ENCODE measurements at regions not wholly inside any gene's neighbourhood (a gene's known extent, or its start where the extent isn't known, plus 50 kb on each side); places are given as distances from the start of the nearest gene placed in this dataset.
"Not testable (repeated sequence)": the region's sequence is repeated elsewhere in the genome, so short reads cannot be mapped to it uniquely, and the experiment has no call there.

DNA sequence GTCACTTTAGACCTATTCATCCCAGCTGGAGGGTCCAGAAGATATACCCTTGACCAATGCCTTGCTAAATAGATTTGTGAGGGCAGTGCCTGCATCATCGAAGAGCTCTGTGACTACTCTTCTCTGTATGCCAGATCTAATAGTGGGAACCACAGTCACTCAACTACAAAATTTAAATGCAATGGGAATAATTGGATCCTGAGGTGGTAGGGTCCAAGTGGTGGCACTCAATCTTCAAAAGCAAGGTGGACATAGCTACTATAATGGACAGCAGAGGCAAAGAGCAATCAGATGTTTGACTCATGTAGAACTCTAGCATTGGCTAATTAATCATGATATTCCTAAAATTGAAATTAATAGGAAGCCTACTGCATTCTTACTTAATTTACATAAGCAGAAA, 554.3 kb upstream of the GRM3 start:
- intact Hi-C loops (cut with DNase I): no loop called here
- DNase-seq (ENCODE audit: low spot score): no peak

DNA sequence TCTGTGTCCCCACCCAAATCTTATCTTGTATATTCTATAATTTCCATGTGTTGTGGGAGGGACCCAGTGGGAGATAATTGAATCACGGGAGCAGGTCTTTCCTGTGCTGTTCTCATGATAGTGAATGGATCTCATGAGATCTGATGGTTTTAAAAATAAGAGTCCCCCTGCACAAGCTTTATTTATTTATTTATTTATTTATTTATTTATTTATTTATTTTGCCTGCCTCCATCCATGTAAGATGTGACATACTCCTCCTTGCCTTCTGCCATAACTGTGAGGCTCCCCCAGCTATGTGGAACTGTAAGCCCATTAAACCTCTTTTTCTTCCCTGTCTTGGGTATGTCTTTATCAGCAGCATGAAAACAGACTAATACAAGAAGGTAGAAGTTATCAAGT, 579.1 kb upstream of the GRM3 start:
- DNase-seq (ENCODE audit: low spot score); intact Hi-C loops (cut with DNase I): not testable (repeated sequence)

DNA sequence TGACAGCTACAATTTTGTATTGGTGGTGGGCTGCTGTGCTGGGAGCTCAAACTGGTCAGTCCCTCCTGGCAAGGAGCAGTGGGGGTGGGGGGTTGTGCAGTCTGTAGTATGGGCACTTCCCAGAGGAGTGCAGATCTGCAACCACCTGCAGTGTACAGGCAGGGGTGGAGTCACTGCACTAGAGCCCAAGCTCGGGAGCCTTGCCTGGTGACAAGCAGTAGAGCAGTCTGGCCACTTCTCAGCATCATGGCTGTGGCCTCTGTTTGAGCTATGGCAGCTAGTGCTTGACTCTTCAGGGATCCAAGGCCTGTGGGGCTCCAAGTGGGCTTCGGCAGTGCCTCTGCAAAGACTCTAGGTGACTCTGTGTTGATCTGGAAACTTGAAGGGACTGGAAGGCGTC, 585.1 kb upstream of the GRM3 start:
- no peak for DNase-seq (ENCODE audit: low spot score)
- intact Hi-C loops (cut with DNase I): no loop called here

DNA sequence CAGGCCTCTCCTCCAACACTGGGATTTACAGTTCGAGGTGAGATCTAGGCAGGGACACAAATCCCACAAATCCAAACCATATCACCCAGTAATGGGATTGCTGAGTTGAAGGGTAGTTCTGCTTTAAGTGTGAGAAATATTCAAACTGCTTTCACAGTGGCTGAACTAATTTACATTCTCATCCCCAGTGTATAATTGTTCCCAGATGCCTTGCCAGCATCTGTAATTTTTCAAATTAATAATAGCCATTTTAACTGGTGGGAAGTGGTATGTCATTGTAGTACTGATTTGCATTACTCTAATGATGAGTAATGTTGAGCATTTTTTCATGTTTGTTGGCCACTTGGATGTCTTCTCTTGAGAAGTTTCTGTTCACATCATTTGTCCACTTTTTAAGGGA, 592.8 kb upstream of the GRM3 start:
- no peak for DNase-seq (ENCODE audit: low spot score)
- intact Hi-C loops (cut with DNase I): no loop called here

DNA sequence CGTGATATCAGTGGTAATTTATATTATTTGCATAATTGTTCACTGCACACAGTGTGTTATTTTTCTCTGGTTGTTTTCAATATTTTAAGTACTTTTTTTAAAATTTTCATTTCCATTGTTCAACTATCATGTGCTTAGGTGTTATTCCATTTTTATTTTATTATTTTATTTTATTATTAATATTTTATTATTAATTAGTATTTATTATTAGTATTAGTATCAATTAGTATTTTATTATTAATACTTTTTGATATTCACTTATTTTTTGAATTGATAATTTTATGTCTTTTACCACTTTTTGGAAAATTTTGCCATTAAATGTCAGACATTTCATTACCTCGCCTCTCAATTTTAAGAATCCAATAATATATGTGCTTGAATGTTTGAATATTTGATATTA, 593.8 kb upstream of the GRM3 start:
- no peak for DNase-seq (ENCODE audit: low spot score)
- intact Hi-C loops (cut with DNase I): no loop called here

DNA sequence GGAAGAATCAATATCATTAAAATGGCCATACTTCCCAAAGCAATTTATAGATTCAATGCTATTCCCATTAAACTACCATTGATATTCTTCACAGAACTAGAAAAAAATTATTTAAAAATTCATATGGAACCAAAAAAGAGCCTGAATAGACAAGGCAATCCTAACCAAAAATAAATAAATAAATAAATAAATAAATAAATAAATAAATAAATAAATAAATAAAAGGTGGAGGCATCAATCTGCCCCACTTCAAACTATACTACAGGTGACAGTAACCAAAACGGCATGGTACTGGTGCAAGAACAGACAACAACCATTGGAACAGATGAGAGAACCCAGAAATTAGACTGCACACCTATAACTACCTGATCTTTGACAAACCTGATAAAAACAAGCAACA, 598.5 kb upstream of the GRM3 start:
- DNase-seq (ENCODE audit: low spot score); intact Hi-C loops (cut with DNase I): not testable (repeated sequence)

DNA sequence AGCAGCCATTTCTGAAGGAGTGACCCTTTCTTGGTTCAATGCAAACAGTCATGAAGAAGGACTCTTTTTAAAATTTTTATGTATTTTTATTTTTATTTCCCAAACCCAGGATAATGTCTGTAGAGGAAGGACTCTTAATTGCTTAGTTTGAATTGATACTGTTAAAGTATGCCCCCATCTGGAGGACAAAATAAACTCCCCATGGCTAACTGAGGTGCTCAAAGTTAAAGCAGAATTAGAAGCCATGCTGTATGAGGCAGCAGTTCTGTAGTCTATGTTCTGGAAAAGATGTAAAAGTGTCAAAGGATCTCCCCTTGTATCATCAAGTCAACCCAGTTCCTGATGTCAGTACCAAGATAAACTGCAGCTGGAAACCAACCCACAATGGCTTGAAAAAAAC, 617.9 kb upstream of the GRM3 start:
- intact Hi-C loops (cut with DNase I): no loop called here
- DNase-seq (ENCODE audit: low spot score): no peak

DNA sequence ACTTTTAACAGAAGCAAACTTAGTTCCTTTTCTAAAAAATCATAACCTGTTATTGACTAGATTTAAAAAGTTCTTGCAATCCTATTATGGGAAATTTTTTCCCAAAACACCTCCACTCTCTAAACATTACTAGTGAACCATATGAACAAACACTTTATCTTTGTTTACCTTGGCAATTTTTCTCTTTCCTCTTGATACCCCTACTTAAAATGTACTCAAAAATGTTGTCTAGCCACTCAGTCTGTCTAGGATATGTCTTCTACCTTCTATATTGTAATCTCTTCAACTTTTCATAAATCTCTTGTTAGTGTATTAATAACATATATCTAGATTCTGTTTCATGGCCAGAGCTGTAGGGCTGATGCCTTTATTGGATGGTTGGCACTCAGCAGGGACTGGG, 630.0 kb upstream of the GRM3 start:
- DNase-seq (ENCODE audit: low spot score): no peak
- intact Hi-C loops (cut with DNase I): no loop called here

DNA sequence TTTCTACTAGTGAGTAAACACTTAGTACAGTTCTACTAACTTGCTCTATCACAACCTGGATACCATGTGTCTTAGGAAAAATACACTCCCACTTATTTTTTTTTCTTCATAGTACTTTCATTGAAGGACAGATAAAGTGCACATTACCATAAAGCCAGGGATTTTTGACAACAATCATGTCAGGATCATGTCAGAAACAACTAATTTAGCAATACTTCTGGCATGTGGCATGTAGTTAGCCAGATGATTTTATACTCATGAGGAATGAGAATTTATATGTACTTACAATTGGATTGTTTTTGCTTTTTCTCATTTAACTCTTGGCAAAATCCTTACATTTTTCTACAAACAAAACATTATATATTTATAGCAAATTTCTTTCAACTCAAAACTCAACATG, 630.7 kb upstream of the GRM3 start:
- intact Hi-C loops (cut with DNase I): no loop called here
- DNase-seq (ENCODE audit: low spot score): no peak

DNA sequence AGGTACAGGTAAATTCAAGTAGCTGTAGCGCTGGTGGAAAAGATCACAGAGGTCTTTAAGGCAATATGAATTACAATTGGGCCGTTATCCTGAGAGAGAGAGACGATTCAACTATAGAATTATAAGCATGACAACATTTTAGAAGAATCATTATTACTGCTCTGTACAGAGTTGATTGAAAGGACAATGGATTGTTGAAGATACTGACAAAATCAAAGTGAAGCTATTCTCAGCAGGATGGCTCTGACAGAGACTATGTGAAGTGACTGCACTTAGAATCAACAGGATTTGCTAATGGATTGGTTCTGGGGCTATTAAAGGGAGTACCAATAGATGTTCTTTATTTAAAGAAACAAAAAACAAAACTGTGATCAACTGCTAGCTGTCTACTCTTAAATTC, 634.8 kb upstream of the GRM3 start:
- intact Hi-C loops (cut with DNase I): no loop called here
- DNase-seq (ENCODE audit: low spot score): no peak

DNA sequence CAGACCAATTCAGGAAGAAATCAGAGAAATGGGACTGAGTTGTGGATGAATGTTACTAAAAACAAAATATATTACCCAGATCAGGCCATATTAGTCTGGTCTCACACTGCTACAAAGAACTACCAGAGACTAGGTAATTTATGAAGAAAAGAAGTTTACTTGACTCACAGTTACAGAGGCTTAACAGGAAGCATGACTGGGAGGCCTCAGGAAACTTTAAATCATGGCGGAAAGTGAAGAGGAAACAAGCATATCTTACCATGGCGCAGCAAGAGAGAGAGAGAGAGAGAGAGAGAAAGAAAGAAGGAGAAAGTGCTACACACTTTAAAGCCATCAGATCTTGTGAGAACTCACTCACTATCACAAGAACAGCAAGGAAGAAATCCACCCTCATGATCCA, 636.8 kb upstream of the GRM3 start:
- DNase-seq (ENCODE audit: low spot score): no peak
- intact Hi-C loops (cut with DNase I): no loop called here

DNA sequence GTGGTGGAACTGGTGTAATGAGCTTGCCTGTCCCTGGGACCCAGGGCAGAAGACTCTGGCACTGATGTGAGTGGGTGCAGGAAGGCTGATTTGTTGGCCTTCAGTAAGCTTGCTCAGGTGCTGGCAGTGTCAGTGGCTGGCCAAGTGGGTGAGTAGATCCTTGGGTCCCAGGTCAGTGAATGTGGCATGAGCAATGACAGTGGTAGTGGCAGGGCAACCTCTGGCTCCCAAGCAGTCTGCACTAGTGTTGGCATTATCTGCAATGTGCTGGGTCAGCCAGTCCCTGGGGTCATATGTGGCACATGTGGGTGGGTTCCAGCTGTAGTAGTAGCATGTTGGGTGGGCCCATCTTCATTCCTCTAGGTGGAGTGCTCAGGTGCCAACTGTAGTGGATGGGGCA, 640.9 kb upstream of the GRM3 start:
- DNase-seq (ENCODE audit: low spot score): no peak
- intact Hi-C loops (cut with DNase I): no loop called here

DNA sequence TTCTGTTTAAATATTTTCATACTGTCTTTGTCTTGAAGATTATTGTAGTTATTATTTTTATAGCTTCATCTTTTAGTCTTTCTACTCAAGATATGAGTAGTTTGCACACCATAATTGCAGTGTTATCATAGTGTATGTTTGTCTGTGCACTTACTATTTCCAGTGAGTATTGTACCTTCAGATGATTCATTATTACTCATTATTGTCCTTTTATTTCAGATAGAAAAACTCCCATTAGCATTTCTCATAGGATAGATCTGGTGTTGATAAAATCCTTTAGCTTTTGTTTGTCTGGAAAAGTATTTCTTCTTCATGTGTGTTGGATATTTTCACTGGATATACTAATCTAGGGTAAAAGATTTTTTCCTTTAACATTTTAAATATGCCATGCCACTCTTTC, 646.2 kb upstream of the GRM3 start:
- DNase-seq (ENCODE audit: low spot score): no peak
- intact Hi-C loops (cut with DNase I): no loop called here

DNA sequence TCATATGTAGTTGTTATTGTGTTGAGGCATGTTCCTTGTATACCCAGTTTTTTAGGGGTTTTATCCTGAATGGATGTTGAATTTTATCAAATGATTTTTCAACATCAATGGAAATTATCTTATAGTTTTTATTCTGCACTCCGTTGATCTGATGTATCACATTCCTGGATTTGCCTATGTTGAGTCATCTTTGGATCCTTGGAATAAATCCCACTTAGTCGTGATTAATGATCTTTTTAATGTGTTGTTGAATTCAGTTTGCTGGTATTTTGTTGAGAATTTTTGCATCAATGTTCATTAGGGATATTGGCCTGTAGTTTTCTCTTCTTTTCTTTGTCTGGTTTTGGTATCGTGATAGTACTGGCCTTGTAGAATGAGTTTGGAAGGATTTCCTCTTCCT, 648.6 kb upstream of the GRM3 start:
- intact Hi-C loops (cut with DNase I): no loop called here
- no peak for DNase-seq (ENCODE audit: low spot score)

DNA sequence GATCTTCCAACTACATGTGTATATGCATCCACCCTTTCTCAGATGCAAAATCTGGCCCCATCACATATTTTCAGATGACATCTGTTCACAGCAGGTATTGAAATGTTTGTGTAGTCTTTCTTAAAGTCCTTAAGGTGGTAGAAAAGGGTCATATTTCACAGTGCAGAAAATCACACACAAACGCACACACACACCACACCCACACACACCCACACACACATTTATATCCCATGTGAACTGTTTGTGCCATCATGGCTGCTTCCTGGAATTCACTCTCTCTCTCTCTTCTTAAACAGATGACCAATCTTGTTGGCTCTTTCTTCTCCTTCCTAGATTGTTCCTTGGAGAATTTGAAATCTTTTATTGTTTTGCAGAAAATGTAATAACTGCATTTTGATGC, 663.0 kb upstream of the GRM3 start:
- no peak for DNase-seq (ENCODE audit: low spot score)
- intact Hi-C loops (cut with DNase I): no loop called here

DNA sequence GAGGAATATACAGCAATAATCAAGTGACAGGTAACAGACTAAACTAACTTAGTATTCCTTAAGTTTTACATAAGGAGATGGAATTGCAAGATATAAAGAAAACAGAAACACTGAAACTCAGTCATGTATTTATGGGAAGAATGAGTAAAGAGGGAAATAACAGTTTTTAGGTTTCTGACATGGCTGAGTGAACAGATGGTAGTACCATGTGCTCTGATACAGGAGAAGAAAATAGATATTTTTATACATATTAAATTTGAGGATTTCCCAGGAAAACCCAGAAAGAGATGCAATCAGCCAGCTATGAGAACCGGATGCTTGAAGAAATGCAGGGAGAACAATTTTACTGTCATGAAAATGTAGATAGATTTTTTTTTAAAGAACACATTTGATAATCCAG, 669.5 kb upstream of the GRM3 start:
- DNase-seq (ENCODE audit: low spot score): no peak
- intact Hi-C loops (cut with DNase I): no loop called here

DNA sequence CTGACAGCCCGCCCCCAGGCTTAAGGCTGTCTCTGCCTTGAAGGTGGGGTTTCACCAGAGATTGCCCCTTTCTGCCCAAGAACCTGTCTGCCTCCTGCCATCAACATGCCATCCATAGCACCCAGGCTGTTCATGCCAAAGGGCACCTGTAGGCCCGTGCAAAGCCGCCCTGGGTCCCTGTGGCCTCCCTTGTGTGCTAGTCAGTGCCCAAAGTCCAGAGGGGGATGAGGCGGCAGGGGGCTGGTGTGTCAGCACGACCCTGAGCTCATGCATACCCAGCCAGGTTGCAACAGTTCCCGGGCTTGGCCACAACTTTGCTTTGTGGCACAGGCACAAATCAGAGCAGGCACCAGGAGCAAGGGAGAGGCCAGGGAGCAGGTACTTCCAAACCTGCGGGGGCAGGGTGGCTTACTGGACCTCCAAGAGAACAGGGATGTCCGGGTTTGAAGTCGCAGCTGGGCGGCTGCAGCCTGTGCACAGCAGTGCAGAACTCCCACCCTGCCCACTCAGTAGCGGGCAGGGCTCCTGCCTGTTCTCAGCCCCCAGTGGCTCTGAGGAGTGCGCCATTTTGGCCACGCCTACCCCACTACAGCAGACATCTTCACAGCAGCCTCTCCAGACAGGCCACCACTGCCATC, 671.1 kb upstream of the GRM3 start:
- intact Hi-C loops (cut with DNase I): no loop called here
- no peak for DNase-seq (ENCODE audit: low spot score)

DNA sequence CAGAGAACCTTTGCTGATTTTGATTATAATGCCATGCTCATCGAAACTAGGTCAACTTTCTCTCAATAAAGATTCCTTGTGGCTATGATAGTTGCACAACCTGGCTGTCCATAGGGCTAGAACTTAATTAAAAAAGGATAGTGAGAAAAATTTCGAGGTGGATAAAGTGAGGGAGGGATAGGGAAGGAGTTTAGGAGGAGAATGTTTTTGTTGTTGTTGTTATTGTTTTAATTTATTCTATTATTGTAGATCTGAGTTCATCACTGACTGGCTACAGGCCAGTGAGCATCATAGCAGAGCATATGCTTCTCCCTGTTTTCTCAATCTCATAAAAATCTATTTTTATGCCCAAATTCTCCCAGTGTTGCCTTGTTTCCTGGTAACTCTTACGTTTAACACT, 688.7 kb upstream of the GRM3 start:
- no peak for DNase-seq (ENCODE audit: low spot score)
- intact Hi-C loops (cut with DNase I): no loop called here

DNA sequence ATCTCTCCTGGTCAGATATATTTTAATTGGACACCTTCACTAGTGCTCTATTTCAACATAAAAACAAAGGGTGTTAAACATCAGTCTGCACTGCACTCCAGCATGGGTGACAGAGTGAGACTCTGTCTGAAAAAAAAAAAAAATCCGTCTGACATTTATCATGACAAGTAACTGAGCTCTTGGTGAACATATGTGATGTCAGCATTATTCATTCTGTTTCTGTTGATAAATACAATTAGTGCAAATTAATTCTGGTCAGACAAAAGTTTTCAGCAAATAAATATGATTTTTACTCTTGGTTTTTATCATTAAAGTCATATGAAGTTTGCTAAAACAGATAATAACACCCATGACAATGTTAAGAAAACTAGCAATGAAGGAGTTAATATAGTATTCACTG, 692.8 kb upstream of the GRM3 start:
- intact Hi-C loops (cut with DNase I): no loop called here
- no peak for DNase-seq (ENCODE audit: low spot score)

DNA sequence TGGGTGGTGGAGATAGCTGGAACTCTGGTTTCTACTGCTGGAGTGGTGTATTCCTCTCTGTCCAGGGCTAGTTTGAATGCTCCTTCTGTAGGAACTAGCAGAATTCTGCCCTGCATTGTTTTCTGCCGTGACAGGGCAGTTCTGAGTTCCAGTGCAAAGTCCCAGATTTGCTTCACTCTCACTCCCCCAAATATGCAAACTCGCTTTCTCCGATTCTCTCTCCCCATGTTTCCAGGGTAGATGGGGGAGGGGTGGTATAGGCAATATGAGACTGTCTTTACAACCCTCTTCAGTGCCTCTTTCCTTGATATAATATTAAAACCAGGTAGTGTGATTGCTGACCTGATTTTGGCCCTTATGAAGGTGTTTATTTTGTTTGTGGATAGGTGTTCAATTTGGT, 693.3 kb upstream of the GRM3 start:
- intact Hi-C loops (cut with DNase I): no loop called here
- no peak for DNase-seq (ENCODE audit: low spot score)

DNA sequence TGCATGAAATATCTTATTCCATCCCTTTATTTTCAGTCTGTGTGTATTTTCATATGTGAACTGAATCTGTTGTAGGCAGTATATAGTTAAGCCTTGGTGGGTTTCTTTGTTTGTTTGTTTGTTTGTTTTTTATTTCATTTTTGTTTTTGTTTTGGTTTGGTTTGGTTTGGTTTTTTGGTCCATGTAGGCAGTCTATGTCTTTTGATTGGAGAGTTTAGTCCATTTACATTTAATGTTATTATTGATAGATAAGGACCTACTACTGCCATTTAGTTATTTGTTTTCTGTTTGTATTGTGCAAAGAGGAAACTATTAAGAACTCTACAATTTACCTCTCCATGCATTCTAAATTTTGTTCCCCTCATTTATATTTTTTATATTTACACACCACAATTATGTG, 695.9 kb upstream of the GRM3 start:
- intact Hi-C loops (cut with DNase I): no loop called here
- no peak for DNase-seq (ENCODE audit: low spot score)

DNA sequence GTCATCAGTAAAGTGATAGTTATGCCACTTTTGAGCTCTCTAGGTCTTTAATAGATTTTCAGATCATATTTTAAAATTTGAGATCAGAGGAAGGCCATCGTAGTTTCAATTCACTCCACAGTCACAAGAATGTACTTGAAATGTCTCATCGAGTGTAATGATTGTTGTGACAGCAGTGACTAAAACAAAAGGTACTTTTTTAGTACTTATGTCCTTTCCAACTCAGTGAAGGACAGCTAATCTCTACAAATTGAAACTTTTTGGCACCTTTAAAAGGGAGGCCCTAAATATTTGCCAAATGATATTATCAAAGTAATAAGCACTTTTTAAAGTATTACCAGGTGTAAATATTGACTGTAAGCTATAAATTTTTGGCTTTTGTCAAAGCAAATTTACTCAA, 702.9 kb upstream of the GRM3 start:
- intact Hi-C loops (cut with DNase I): no loop called here
- no peak for DNase-seq (ENCODE audit: low spot score)

DNA sequence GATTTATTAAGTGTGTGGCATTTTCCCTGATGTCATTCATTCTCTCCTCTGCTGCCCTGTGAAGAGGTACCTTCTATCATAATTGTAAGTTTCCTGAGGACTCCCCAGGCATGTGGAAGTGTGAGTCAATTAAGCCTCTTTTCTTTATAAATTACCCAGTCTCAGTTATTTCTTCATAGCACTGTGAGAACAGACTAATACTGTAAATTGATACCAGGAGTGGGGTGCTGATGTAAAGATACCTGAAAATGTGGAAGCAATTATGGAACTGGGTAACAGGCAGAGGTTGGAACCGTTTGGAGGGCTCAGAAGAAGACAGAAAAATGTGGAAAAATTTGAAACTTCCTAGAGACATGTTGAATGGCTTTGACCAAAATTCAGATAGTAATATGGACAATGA, 711.8 kb upstream of the GRM3 start:
- intact Hi-C loops (cut with DNase I): no loop called here
- DNase-seq (ENCODE audit: low spot score): no peak

Data from cardiac septum (tissue), 1 donor.